Activated T-helper 1 cell treated with anti-CD3 and anti-CD28 coated beads, Interleukin-12 subunit alpha, Interleukin-12 subunit beta, Interleukin-2, Interleukin-4 antibody, amounts not matched to agents 30 ng/mL and 10 ng/mL and 1 ng/mL, durations not matched to agents 14 hours and 24 hours and 36 hours (primary cell): ENCODE measurements at regions not wholly inside any gene's neighbourhood (a gene's known extent, or its start where the extent isn't known, plus 50 kb on each side); places are given as distances from the start of the nearest gene placed in this dataset.
"Not testable (repeated sequence)": the region's sequence is repeated elsewhere in the genome, so short reads cannot be mapped to it uniquely, and the experiment has no call there.

Experiments
- DNase-seq: peaks from one replicate; pipeline ENCODE4 v3.0.0; 2021; ENCODE audit warnings: low spot score
- H3K27ac Mint-ChIP-seq: one replicate; pipeline ENCODE4 v1.8.0; 2021; ENCODE audit warnings: mild to moderate bottlenecking, mixed read lengths
- H3K27me3 Mint-ChIP-seq: one replicate; pipeline ENCODE4 v1.8.0; 2022; ENCODE audit warnings: mild to moderate bottlenecking, moderate library complexity, mixed read lengths; ENCODE audit not compliant: insufficient read depth
- H3K36me3 Mint-ChIP-seq: one replicate; pipeline ENCODE4 v1.8.0; 2021; ENCODE audit warnings: low read depth, mixed read lengths
- H3K4me1 Mint-ChIP-seq: one replicate; pipeline ENCODE4 v1.8.0; 2021; ENCODE audit warnings: low read depth, mixed read lengths
- H3K4me3 Mint-ChIP-seq: one replicate; pipeline ENCODE4 v1.8.0; 2021; ENCODE audit warnings: mild to moderate bottlenecking, moderate library complexity, mixed read lengths
- H3K9me3 Mint-ChIP-seq: one replicate; pipeline ENCODE4 v1.8.0; 2021; ENCODE audit warnings: mixed read lengths
- intact Hi-C: fragments of 100-400 bp; cut with micrococcal nuclease; formaldehyde crosslinking; loops from one replicate; pipeline ENCODE4 v1.15.1; 2024

- Mint-ChIP-seq H3K4me1 (no peaks in the 10 kb centered on the region), H3K36me3 (no peaks in the 10 kb centered on the region), H3K9me3 (no peaks in the 10 kb centered on the region), H3K27me3 (peaks cover 17% of the 10 kb centered on the region), H3K4me3 (no peak overlapping the region), H3K27ac (no peak overlapping the region)
- no peak for DNase-seq
- intact Hi-C loops: no loop called here
Observed at GRCh38 chr14:92223025-92223424, 99.9 kb upstream of the SLC24A4 start.

DNA sequence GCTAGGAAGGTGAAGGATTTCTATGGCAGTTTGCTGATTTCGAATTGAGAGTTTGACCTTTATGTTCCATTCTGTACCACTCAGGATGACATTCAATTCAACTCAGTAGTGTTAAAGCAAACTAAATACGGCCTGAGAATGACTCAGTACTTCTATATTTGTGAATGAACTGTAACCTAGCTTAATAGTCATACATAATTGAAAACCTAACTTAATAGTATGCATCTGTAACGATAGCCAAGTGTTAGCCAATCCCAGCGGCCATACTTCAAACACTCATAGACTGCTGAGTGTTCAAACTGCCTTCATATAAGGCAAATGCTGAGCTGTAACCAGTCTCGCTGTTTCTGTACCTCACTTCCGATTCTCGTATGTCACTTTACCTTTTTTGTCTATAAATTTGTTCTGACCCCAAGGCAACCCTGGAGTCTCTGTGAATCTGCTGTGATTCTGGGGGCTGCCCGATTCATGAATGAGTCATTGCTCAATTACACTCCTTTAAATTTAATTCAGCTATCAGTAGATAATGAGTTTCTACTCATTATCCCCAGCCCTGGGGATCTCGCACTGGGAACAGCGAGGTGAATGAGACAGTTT is 98.5 kb upstream of the SLC24A4 start:
- Mint-ChIP-seq H3K4me3 (no peak overlapping the region), H3K4me1 (no peaks in the 10 kb centered on the region), H3K9me3 (no peaks in the 10 kb centered on the region), H3K27ac (no peak overlapping the region), H3K27me3 (peaks cover 17% of the 10 kb centered on the region), H3K36me3 (no peaks in the 10 kb centered on the region)
- DNase-seq: no peak
- intact Hi-C loops: no loop called here

GRCh38 chr14:92225731-92226130 is 97.2 kb upstream of the SLC24A4 start:
- H3K27me3 Mint-ChIP-seq: peaks cover 23% of the 10 kb centered on the region
- no peaks in the 10 kb centered on the region for H3K36me3 Mint-ChIP-seq
- no peaks in the 10 kb centered on the region for H3K9me3 Mint-ChIP-seq
- DNase-seq: no peak
- no peak overlapping the region for H3K27ac Mint-ChIP-seq
- intact Hi-C loops: no loop called here
- H3K4me3 Mint-ChIP-seq: no peak overlapping the region
- no peaks in the 10 kb centered on the region for H3K4me1 Mint-ChIP-seq

GRCh38 chr14:92226166-92226565 is 96.8 kb upstream of the SLC24A4 start:
- H3K9me3 Mint-ChIP-seq, H3K4me3 Mint-ChIP-seq, intact Hi-C loops, H3K4me1 Mint-ChIP-seq, H3K36me3 Mint-ChIP-seq, H3K27ac Mint-ChIP-seq, DNase-seq: not testable (repeated sequence)
- peaks cover 27% of the 10 kb centered on the region for H3K27me3 Mint-ChIP-seq

DNA sequence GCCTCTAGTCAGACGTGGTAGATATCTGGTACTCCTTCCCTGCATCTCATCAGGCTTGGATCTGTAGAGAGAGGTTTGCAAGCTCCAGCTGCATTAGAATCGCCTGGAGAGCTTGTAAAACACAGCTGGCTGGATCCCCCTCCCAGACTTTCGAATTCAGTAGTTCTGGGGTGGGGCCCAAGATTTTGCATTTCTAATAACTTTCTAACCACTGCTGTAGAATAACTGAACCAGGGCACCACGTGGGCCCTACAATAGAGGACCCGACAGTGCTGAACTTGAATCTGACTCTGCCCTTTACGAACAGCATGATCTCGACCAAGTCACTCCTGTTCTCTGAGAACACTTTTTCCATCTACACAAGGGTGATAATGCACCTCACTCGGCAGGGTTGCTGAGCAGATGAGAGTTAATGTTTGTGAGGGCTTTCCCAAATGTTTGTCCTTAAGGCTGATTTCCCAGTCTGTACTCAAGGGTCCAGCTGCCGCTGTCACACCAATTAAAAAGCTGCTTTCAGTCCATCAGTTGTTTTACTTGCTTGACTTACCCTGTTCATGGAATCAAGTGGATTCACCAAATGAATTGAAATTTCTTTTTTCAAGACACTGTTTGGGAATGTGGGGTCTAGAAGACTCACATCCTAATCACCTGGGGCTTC is 86.6 kb upstream of the SLC24A4 start:
- Mint-ChIP-seq H3K27me3 (peaks cover 2% of the 10 kb centered on the region), H3K4me3 (no peak overlapping the region), H3K27ac (no peak overlapping the region), H3K4me1 (no peaks in the 10 kb centered on the region), H3K9me3 (peaks cover 7% of the 10 kb centered on the region), H3K36me3 (no peaks in the 10 kb centered on the region)
- no peak for DNase-seq
- intact Hi-C loops: no loop called here

GRCh38 chr14:92240658-92241057 is 82.3 kb upstream of the SLC24A4 start:
- Mint-ChIP-seq H3K4me3 (no peak overlapping the region), H3K9me3 (peaks cover 21% of the 10 kb centered on the region), H3K27me3 (peaks cover 2% of the 10 kb centered on the region), H3K27ac (no peak overlapping the region), H3K36me3 (no peaks in the 10 kb centered on the region), H3K4me1 (no peaks in the 10 kb centered on the region)
- intact Hi-C loops: no loop called here
- DNase-seq: no peak

- Mint-ChIP-seq H3K9me3 (peaks cover 34% of the 10 kb centered on the region), H3K27me3 (peaks cover 2% of the 10 kb centered on the region), H3K27ac (no peak overlapping the region), H3K4me1 (peaks cover 7% of the 10 kb centered on the region), H3K4me3 (no peak overlapping the region), H3K36me3 (no peaks in the 10 kb centered on the region)
- intact Hi-C loops: no loop called here
- DNase-seq: no peak
Observed at GRCh38 chr14:92241966-92242595, 80.9 kb upstream of the SLC24A4 start.

GRCh38 chr14:92244805-92245204 is 78.2 kb upstream of the SLC24A4 start:
- H3K4me3 Mint-ChIP-seq: no peak overlapping the region
- intact Hi-C loops: no loop called here
- H3K27me3 Mint-ChIP-seq: no peaks in the 10 kb centered on the region
- H3K4me1 Mint-ChIP-seq: peaks cover 7% of the 10 kb centered on the region
- no peak overlapping the region for H3K27ac Mint-ChIP-seq
- peaks cover 34% of the 10 kb centered on the region for H3K9me3 Mint-ChIP-seq
- DNase-seq: no peak
- H3K36me3 Mint-ChIP-seq: no peaks in the 10 kb centered on the region

GRCh38 chr14:92247341-92247740 is 75.6 kb upstream of the SLC24A4 start:
- Mint-ChIP-seq H3K4me3 (no peak overlapping the region), H3K27ac (no peak overlapping the region), H3K36me3 (no peaks in the 10 kb centered on the region), H3K9me3 (peaks cover 34% of the 10 kb centered on the region), H3K4me1 (peaks cover 7% of the 10 kb centered on the region), H3K27me3 (peaks cover 23% of the 10 kb centered on the region)
- DNase-seq: no peak
- intact Hi-C loops: no loop called here

GRCh38 chr14:92247947-92248346 is 75.0 kb upstream of the SLC24A4 start:
- H3K4me3 Mint-ChIP-seq: no peak overlapping the region
- no peaks in the 10 kb centered on the region for H3K36me3 Mint-ChIP-seq
- H3K27ac Mint-ChIP-seq: no peak overlapping the region
- peaks cover 34% of the 10 kb centered on the region for H3K9me3 Mint-ChIP-seq
- peaks cover 28% of the 10 kb centered on the region for H3K27me3 Mint-ChIP-seq
- DNase-seq: no peak
- peaks cover 7% of the 10 kb centered on the region for H3K4me1 Mint-ChIP-seq
- intact Hi-C loops: no loop called here

DNA sequence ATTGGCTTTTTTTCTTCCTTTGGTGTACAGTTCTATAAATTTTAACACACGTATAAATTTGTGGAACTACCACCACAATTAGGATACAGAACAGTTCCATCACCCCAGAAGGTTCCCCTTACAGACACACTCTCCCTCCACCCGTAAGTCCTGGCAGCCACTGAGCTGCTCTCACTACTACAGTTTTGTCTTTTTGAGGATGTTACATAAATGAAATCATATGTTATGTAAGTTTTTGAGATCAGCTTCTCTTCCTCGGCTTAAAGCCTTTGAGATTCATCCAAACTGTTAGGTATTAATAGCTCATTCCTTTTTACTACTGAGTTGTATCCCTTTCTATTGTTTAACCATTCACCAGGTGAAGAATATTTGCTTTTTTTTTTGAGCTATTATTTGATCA is 74.3 kb upstream of the SLC24A4 start:
- Mint-ChIP-seq H3K27ac (no peak overlapping the region), H3K9me3 (peaks cover 31% of the 10 kb centered on the region), H3K27me3 (peaks cover 34% of the 10 kb centered on the region), H3K4me1 (peaks cover 7% of the 10 kb centered on the region), H3K4me3 (no peak overlapping the region), H3K36me3 (no peaks in the 10 kb centered on the region)
- no peak for DNase-seq
- intact Hi-C loops: no loop called here

DNA sequence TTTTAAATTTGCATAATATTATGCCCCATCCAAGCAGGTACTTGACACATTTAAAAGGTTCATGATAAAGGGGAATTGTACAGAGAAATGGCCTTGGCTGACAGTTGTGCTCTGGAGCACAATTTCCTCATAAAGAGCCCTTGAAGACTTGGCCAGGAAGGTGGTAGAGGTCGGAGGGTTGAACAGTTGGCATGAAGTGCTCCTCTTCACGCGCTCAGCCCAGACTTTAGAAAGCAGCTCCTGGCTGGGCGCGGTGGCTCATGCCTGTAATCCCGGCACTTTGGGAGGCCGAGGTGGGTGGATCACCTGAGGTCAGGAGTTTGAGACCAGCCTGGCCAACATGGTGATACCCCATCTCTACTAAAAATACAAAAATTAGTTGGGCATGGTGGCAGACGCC is 72.6 kb upstream of the SLC24A4 start:
- intact Hi-C loops, H3K4me3 Mint-ChIP-seq, DNase-seq, H3K27ac Mint-ChIP-seq, H3K36me3 Mint-ChIP-seq: not testable (repeated sequence)
- Mint-ChIP-seq H3K9me3 (peaks cover 16% of the 10 kb centered on the region), H3K4me1 (peaks cover 19% of the 10 kb centered on the region), H3K27me3 (peaks cover 51% of the 10 kb centered on the region)

DNA sequence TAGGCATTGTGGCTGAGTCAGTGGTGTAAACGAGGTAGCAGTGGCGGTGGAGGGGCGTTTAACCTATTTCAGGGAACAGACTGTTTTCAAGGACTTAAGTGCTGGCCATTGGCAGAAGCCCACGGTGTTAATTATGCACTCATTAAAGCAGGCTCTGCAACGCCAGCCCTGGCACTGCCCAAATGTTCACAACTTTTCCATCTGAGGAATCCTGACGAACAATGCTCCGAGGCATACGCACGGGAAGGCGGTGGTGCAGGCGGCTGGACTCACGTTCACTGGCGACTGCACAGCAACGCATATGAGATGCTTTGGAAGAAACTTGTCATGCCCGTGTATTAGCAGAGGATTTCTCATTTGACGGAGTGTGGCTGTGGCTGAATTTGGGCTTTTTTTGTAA is 70.6 kb upstream of the SLC24A4 start:
- peaks cover 63% of the 10 kb centered on the region for H3K27me3 Mint-ChIP-seq
- H3K27ac Mint-ChIP-seq: no peak overlapping the region
- intact Hi-C loops: no loop called here
- DNase-seq: no peak
- no peak overlapping the region for H3K4me3 Mint-ChIP-seq
- no peaks in the 10 kb centered on the region for H3K36me3 Mint-ChIP-seq
- H3K4me1 Mint-ChIP-seq: peaks cover 12% of the 10 kb centered on the region
- no peaks in the 10 kb centered on the region for H3K9me3 Mint-ChIP-seq
